ENCODE measurements at regions not wholly inside any gene's neighbourhood (a gene's known extent, or its start where the extent isn't known, plus 50 kb on each side); places are given as distances from the start of the nearest gene placed in this dataset.
A peak's percentile ranks its signal among the peaks of the same experiment; 100 is the strongest.

DNA sequence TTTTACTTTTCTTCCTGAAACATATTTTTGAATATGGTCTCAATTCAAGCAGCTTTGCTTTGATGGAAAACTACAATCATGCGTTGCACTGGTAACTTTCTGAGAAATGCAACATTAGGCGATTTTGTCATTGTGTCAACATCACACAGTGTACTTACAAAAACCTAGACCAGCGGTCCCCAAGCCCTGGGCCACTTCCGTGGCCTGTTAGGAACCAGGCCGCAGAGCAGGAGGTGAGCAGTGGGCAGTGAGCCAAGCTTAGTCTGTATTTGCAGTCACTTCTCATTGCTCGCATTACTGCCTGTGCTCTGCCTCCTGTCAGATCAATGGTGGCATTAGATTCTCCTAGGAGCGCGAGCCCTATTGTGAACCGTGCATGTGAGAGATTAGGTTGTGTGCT lies 163.7 kb upstream of the NOVA1 start:
- H3K36me3 ChIP-seq (ENCODE audit: low read depth), result no peaks in the 10 kb centered on the region
- peaks cover 20% of the 10 kb centered on the region for H3K4me1 ChIP-seq (ENCODE audit: insufficient read depth)
- 93 to 96% methylated on average over 9 of the region's 9 CpGs for WGBS, 2 experiments (ENCODE audit: low coverage in 1 of 2, low lambda C conversion rate in 2 of 2, missing lambda C conversion rate in 2 of 2)
- no peaks in the 10 kb centered on the region for H4K20me1 ChIP-seq (ENCODE audit: insufficient read depth)
- H3K79me2 ChIP-seq (ENCODE audit: insufficient read depth), result no peaks in the 10 kb centered on the region
- no peak overlapping the region for H3K4me3 ChIP-seq
- H2AFZ ChIP-seq, result no peak overlapping the region
- no peak overlapping the region for H3K9ac ChIP-seq
- no peaks in the 10 kb centered on the region for H3K9me3 ChIP-seq (ENCODE audit: low read depth)
- no peak for DNase-seq
- no peaks in the 10 kb centered on the region for H3K27me3 ChIP-seq (replicated peaks; ENCODE audit: insufficient read depth)
- no peaks in the 10 kb centered on the region for H3K9me2 ChIP-seq (ENCODE audit: insufficient read depth)
- H3K27ac ChIP-seq, result no peak overlapping the region
- in situ Hi-C loops (cut with MboI), result no loop called here
- no peak for TF ChIP-seq EZH2 (IDR thresholded peaks at IDR 0.05; ENCODE audit: insufficient read depth, poor library complexity, severe bottlenecking)
- no peak for TF ChIP-seq EZH2phosphoT487 (IDR thresholded peaks at IDR 0.05; ENCODE audit: insufficient read depth, low read depth)
- no peak overlapping the region for H3K4me2 ChIP-seq (ENCODE audit: unreplicated experiment)
- peaks cover 18% of the 10 kb centered on the region for H3F3A ChIP-seq (ENCODE audit: insufficient read depth)

DNA sequence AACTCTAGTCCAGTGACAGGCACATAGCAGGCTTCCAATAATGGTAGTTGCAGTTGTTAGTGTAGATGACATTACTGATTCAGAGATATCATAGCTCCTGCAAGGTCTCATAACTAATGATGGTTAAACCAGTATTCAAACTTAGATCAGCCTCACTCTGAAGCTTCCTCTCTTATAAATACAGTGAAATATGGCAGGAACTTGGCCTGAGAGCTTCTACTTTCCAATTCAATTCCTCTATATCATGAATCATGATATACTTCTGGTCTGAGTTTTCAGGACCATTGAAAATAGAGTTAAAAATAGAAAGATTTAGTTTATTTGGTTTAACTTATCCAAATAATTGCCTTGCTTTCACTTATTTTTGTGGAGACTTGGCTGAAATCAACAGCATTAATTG lies 167.5 kb upstream of the NOVA1 start:
- Histone ChIP-seq H3K36me3 (ENCODE audit: low read depth) (no peaks in the 10 kb centered on the region), H3K4me2 (ENCODE audit: unreplicated experiment) (peak overlapping the region; percentile 61), H3K9me3 (ENCODE audit: low read depth) (no peaks in the 10 kb centered on the region), H3F3A (ENCODE audit: insufficient read depth) (peaks cover 23% of the 10 kb centered on the region), H3K27ac (peak overlapping the region; percentile 68), H3K9ac (0 out of 2 replicates have a peak overlapping the region, but pooled peaks have one; percentile 22), H3K4me3 (no peak overlapping the region), H3K4me1 (ENCODE audit: insufficient read depth) (peaks cover 24% of the 10 kb centered on the region), H4K20me1 (ENCODE audit: insufficient read depth) (no peaks in the 10 kb centered on the region), H2AFZ (no peak overlapping the region), H3K27me3 (replicated peaks; ENCODE audit: insufficient read depth) (no peaks in the 10 kb centered on the region), H3K79me2 (ENCODE audit: insufficient read depth) (no peaks in the 10 kb centered on the region), H3K9me2 (ENCODE audit: insufficient read depth) (no peaks in the 10 kb centered on the region)
- in situ Hi-C loops (cut with MboI), result no loop called here
- no peak for TF ChIP-seq EZH2phosphoT487 (IDR thresholded peaks at IDR 0.05; ENCODE audit: insufficient read depth, low read depth)
- no peak for TF ChIP-seq EZH2 (IDR thresholded peaks at IDR 0.05; ENCODE audit: insufficient read depth, poor library complexity, severe bottlenecking)
- DNase-seq, result peak; percentile 38

DNA sequence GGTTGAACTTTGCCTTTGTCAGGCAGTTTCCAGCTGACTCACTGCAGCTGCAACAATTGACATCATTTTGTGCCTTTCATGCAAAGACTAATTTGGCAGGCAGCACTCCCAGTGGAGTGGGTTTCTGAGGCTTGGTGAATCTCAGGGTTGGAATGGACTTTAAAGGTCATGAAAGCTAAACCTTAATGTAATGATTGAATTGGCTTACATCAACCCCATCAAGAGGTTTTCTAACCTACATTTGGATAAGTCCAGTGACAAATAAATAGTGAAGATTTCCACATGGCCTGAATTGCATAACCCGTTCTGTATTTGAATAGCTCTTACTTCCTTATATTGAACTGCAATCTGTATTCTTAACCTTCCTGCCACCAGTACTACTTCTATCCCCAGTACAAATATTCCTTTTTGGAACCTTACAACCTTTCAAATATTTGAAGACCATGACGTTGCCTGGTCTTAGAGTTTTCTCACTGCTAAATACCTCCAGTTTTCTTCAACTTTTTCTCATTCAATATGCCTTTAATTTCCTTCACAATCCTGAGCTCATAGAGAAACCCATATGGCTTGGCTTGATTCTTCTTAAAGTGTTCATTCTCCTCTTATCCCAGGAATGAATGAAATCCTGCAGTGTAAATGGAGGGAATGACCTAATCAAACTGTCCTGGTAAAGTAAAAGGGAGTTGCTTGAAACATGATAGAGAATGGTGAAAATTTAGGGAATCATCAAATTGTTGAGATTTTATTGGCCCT lies 168.1 kb upstream of the NOVA1 start:
- Histone ChIP-seq H3K79me2 (ENCODE audit: insufficient read depth) (no peaks in the 10 kb centered on the region), H3K36me3 (ENCODE audit: low read depth) (no peaks in the 10 kb centered on the region), H3K4me3 (no peak overlapping the region), H2AFZ (no peak overlapping the region), H3K4me2 (ENCODE audit: unreplicated experiment) (peak overlapping the region; percentile 61), H3K4me1 (ENCODE audit: insufficient read depth) (peaks cover 24% of the 10 kb centered on the region), H4K20me1 (ENCODE audit: insufficient read depth) (no peaks in the 10 kb centered on the region), H3K9me3 (ENCODE audit: low read depth) (no peaks in the 10 kb centered on the region), H3K27me3 (replicated peaks; ENCODE audit: insufficient read depth) (no peaks in the 10 kb centered on the region), H3K9ac (peak overlapping the region; percentile 3; the same call in 1 of the 2 replicates), H3F3A (ENCODE audit: insufficient read depth) (peaks cover 23% of the 10 kb centered on the region), H3K9me2 (ENCODE audit: insufficient read depth) (no peaks in the 10 kb centered on the region), H3K27ac (peak overlapping the region; percentile 68)
- TF ChIP-seq EZH2 (IDR thresholded peaks at IDR 0.05; ENCODE audit: insufficient read depth, poor library complexity, severe bottlenecking) (no peak), EZH2phosphoT487 (IDR thresholded peaks at IDR 0.05; ENCODE audit: insufficient read depth, low read depth) (no peak)
- DNase-seq, result peak; percentile 93
- WGBS, 2 experiments (ENCODE audit: low coverage in 1 of 2, low lambda C conversion rate in 2 of 2, missing lambda C conversion rate in 2 of 2), result 0 to 3% methylated on average over 2 of the region's 2 CpGs
- in situ Hi-C loops (cut with MboI), result no loop called here

DNA sequence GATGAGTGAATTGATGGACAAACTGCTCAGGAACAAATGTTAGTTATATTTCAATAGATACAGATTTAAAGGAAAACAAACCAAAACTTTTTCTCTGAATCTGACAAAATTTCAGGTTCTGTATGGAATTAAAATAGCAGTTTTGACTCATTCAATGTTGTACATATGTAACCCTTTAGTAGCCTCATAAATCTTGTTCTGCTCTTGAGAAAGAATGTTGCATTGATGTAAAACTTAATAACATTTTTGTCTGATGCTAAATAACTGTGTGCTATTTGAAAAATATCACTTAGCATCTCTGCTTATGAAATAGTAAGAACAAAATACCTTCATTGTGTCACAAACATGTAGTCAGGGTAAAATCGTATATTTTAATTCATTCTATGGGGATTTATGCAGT lies 168.9 kb upstream of the NOVA1 start:
- H4K20me1 ChIP-seq (ENCODE audit: insufficient read depth), result no peaks in the 10 kb centered on the region
- in situ Hi-C loops (cut with MboI), result no loop called here
- no peaks in the 10 kb centered on the region for H3K27me3 ChIP-seq (replicated peaks; ENCODE audit: insufficient read depth)
- H3K9me2 ChIP-seq (ENCODE audit: insufficient read depth), result no peaks in the 10 kb centered on the region
- no peaks in the 10 kb centered on the region for H3K36me3 ChIP-seq (ENCODE audit: low read depth)
- TF ChIP-seq EZH2phosphoT487 (IDR thresholded peaks at IDR 0.05; ENCODE audit: insufficient read depth, low read depth), result no peak
- no peak for TF ChIP-seq EZH2 (IDR thresholded peaks at IDR 0.05; ENCODE audit: insufficient read depth, poor library complexity, severe bottlenecking)
- peaks cover 24% of the 10 kb centered on the region for H3K4me1 ChIP-seq (ENCODE audit: insufficient read depth)
- H3K4me2 ChIP-seq (ENCODE audit: unreplicated experiment), result peak overlapping the region; percentile 61
- no peak overlapping the region for H3K9ac ChIP-seq
- peak overlapping the region; percentile 68; the same call in 1 of the 2 replicates for H3K27ac ChIP-seq
- peaks cover 23% of the 10 kb centered on the region for H3F3A ChIP-seq (ENCODE audit: insufficient read depth)
- H3K4me3 ChIP-seq, result no peak overlapping the region
- no peaks in the 10 kb centered on the region for H3K9me3 ChIP-seq (ENCODE audit: low read depth)
- H3K79me2 ChIP-seq (ENCODE audit: insufficient read depth), result no peaks in the 10 kb centered on the region
- no peak for DNase-seq
- 70 to 75% methylated on average over 1 of the region's 1 CpG for WGBS, 2 experiments (ENCODE audit: low coverage in 1 of 2, low lambda C conversion rate in 2 of 2, missing lambda C conversion rate in 2 of 2)
- H2AFZ ChIP-seq, result no peak overlapping the region
